ENCODE measurements at regions not wholly inside any gene's neighbourhood (a gene's known extent, or its start where the extent isn't known, plus 50 kb on each side); places are given as distances from the start of the nearest gene placed in this dataset.

DNA sequence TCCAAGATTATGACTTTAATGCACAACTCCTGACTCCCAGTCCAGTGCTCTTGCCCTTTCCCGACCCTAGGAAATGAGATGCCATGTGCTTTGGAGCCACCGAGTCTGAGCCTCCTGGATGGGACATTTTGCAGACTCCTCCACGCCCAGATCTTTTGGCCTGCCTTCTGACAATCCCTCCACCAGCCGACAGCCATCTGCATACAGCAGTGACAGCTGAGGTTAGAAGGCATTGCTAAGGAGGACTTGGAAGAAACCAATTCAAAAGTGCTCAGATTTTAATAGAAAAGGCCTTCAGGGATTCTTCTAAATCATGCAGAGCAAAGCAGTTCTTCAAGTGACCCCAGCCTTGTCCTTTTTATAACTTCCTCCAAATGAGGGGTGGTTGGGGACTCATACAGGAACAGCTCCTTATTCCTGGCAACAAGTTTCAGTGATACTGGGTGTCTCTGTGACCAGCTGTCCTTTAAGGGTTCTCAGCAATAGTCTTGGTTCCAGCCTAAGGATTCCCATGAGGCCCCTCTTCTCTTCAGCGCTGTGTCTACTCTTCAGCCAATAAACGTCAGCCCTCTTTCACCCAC is 369.3 kb downstream of the PBX1 start:
- no peak overlapping the region for H3K4me3 ChIP-seq (replicated peaks; ENCODE audit: low read depth, low read length)
- TF ChIP-seq, protein P1, sequence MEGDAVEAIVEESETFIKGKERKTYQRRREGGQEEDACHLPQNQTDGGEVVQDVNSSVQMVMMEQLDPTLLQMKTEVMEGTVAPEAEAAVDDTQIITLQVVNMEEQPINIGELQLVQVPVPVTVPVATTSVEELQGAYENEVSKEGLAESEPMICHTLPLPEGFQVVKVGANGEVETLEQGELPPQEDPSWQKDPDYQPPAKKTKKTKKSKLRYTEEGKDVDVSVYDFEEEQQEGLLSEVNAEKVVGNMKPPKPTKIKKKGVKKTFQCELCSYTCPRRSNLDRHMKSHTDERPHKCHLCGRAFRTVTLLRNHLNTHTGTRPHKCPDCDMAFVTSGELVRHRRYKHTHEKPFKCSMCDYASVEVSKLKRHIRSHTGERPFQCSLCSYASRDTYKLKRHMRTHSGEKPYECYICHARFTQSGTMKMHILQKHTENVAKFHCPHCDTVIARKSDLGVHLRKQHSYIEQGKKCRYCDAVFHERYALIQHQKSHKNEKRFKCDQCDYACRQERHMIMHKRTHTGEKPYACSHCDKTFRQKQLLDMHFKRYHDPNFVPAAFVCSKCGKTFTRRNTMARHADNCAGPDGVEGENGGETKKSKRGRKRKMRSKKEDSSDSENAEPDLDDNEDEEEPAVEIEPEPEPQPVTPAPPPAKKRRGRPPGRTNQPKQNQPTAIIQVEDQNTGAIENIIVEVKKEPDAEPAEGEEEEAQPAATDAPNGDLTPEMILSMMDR (IDR thresholded peaks at IDR 0.05; ENCODE audit: low read depth, low read length, missing control alignments), result no peak
- DNase-seq (ENCODE audit: extremely low read depth, low read depth), result no peak

DNA sequence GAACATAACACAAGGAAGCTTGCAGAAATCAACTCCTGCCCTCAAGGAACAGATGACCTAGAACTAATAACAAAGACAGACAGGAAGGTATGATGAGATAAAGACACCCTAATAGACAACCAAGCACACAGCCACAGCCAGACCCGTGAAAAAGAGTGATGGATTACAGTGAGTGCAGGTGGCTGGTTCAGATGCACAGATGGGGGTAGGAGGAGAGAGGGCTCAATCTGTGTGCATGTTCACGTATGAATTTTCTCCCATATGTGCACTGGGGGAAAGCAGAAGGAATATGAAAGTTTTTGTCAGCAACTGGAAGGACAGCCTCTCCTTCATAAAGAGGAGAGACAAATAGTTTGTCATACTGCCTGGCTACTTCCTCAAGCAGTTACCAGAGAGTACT is 367.1 kb downstream of the PBX1 start:
- H3K4me3 ChIP-seq (replicated peaks; ENCODE audit: low read depth, low read length), result no peak overlapping the region
- TF ChIP-seq, protein P1 (IDR thresholded peaks at IDR 0.05; ENCODE audit: low read depth, low read length, missing control alignments), result no peak
- DNase-seq (ENCODE audit: extremely low read depth, low read depth), result no peak

DNA sequence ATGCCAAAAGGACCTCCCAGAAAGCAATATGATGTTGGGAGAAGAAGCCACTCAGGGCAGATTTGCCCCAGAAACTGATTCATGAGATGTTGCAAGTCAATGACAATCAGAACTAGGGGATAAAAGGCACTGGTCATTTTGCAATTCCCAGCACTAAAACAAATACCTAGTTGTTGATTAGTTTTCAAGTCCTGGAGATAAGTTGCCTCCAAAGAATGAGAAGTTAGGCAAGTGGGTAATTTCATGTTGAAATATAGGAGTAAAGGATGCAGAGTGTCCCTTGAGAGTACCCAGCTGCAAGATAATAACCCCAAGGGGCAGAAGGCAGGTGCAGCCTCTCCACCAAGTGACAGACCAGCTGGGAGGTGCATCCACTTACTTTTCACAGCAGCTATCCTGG is 363.6 kb downstream of the PBX1 start:
- TF ChIP-seq, protein P1 (IDR thresholded peaks at IDR 0.05; ENCODE audit: low read depth, low read length, missing control alignments), result no peak
- no peak for DNase-seq (ENCODE audit: extremely low read depth, low read depth)
- no peak overlapping the region for H3K4me3 ChIP-seq (replicated peaks; ENCODE audit: low read depth, low read length)

DNA sequence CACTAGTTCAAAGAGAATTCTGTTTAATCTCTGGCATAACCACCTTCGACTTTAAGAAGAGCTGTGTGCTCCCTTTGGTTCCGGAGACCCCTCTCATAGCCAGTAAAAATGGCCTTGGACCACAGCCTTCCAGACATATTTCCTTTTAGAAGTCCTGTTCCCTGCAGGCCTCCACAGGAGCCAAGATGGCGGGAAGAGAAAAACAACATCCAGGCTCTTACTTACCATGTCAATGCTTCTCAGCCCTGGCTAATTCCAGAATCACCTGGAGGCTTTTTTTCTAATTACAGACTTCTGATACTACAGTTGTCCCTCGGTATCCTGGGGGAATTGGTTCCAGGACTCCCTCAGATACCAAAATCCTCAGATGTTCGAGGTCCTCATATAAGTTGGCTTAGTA is 362.5 kb downstream of the PBX1 start:
- no peak for DNase-seq (ENCODE audit: extremely low read depth, low read depth)
- TF ChIP-seq, protein P1 (IDR thresholded peaks at IDR 0.05; ENCODE audit: low read depth, low read length, missing control alignments), result no peak
- no peak overlapping the region for H3K4me3 ChIP-seq (replicated peaks; ENCODE audit: low read depth, low read length)

DNA sequence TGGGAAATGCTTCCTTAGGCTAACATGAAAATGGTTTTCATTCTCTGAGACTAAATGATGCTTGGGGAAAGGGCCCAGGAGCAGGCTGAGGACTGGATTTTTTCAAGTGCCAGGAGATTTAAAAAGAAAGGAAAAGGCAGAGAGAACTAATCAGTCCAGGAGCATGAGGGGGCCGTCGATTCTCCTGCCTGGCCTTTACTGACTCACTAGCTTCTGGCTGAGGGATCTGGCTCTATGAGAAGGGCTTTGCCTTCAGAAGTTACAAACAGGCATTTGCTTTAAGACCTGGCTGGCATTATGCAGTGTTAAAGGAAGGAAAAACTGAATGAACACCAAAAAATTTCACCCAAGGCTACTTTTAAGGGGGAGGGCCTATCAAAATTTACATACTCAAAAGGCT is 359.2 kb downstream of the PBX1 start:
- no peak for DNase-seq (ENCODE audit: extremely low read depth, low read depth)
- H3K4me3 ChIP-seq (replicated peaks; ENCODE audit: low read depth, low read length), result no peak overlapping the region
- TF ChIP-seq, protein P1 (IDR thresholded peaks at IDR 0.05; ENCODE audit: low read depth, low read length, missing control alignments), result no peak

DNA sequence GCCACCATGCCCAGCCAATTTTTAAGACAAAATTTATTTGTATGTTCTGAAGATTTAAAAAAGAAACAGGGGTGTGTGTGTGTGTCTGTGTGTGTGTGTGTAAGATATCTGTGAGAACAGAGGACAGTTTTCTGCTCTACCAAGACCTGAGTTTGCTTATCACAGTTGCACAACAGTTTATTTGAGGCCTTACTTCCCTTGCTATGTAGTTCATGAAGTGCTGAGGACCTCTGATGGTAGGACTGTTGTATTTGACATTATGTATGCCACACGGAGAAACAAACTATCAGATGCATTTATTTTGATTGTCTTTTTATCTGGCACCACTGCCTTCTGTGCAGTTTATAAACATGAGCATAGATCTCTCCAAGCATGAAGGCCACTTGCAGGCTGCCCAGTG is 355.2 kb downstream of the PBX1 start:
- TF ChIP-seq, protein P1 (IDR thresholded peaks at IDR 0.05; ENCODE audit: low read depth, low read length, missing control alignments), result peak; percentile 14
- H3K4me3 ChIP-seq (replicated peaks; ENCODE audit: low read depth, low read length), result no peak overlapping the region

DNA sequence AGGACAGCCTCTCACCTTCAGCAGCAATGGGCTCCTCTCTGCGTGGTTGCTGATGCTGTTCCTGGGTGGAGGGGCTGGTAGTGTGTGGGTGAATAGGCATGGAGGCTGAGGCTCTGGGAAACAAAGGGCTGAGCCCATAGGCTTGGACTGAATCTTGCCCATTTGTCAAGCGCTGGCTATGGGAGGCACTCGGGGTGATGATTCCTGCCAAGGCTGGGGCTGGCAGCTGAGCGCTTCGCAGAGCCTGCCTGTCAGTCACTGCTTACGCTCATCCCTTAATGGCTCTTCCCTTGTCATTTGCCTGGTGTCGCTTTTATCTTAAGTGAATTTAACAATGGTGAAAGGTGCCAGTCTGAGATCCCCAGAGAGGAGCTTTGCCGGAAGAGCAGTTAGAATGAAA is 353.3 kb downstream of the PBX1 start:
- TF ChIP-seq, protein P1 (IDR thresholded peaks at IDR 0.05; ENCODE audit: low read depth, low read length, missing control alignments), result no peak
- no peak for DNase-seq (ENCODE audit: extremely low read depth, low read depth)

More for the DNA sequence above, 355.2 kb downstream of the PBX1 start:
- DNase-seq (ENCODE audit: extremely low read depth, low read depth), result peak; percentile 5

More for the DNA sequence above, 353.3 kb downstream of the PBX1 start:
- no peak overlapping the region for H3K4me3 ChIP-seq (replicated peaks; ENCODE audit: low read depth, low read length)
